ENCODE measurements at regions not wholly inside any gene's neighbourhood (a gene's known extent, or its start where the extent isn't known, plus 50 kb on each side); places are given as distances from the start of the nearest gene placed in this dataset.

- TF ChIP-seq SIN3A (conservative IDR thresholded peaks at IDR 0.05 in 1 of 2, IDR thresholded peaks at IDR 0.05 in 1 of 2; ENCODE audit: low read depth in 1 of 2, low read length in 2 of 2), result no peak
- no peak for TF ChIP-seq CHD2 (IDR thresholded peaks at IDR 0.05; ENCODE audit: low read length)
- TF ChIP-seq KDM1A (IDR thresholded peaks at IDR 0.05; ENCODE audit: borderline replicate concordance, low read length), result no peak
These were observed 214.2 kb downstream of the LACC1 start (continued) for GRCh38 chr13:44093607-44094564.
